GM12864 (cell line): ENCODE measurements at regions not wholly inside any gene's neighbourhood (a gene's known extent, or its start where the extent isn't known, plus 50 kb on each side); places are given as distances from the start of the nearest gene placed in this dataset.

ENCODE experiments used
- DNase-seq: peaks from one replicate; pipeline ENCODE4 v3.0.0-alpha.2; 2011; ENCODE audit warnings: low read depth
- H3K4me3 ChIP-seq: 2 replicates; pipeline ENCODE4 v1.5.1; 2011; ENCODE audit warnings: mild to moderate bottlenecking, low read depth, low read length, control low read depth
- TF ChIP-seq, protein P1 (sequence below): IDR thresholded peaks from 2 replicates; pipeline ENCODE4 v1.5.1; 2011; ENCODE audit warnings: low read depth, mild to moderate bottlenecking, moderate library complexity, low read length, control low read depth, inconsistent platforms; ENCODE audit errors: missing control alignments

DNA sequence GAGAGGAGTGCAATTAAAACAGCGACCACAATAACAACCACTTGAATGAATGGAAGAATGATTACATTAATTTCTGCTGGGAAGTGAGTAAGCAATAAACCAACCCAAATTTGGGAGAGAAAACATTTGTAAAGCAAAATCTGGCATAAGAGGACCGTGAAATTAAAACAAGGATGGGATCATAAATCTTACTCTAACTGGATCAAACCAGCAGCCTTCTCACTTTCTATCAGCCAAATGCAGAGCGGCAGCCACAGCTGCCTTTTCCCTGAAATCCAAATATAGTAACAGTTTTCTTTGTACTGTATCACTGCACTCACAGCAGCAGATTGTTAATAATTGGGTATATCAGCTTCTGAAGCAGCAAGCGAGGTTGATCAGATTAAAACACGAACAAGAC is 245.2 kb upstream of the REG3G start:
- H3K4me3 ChIP-seq: no peak overlapping the region
- TF ChIP-seq, protein P1, sequence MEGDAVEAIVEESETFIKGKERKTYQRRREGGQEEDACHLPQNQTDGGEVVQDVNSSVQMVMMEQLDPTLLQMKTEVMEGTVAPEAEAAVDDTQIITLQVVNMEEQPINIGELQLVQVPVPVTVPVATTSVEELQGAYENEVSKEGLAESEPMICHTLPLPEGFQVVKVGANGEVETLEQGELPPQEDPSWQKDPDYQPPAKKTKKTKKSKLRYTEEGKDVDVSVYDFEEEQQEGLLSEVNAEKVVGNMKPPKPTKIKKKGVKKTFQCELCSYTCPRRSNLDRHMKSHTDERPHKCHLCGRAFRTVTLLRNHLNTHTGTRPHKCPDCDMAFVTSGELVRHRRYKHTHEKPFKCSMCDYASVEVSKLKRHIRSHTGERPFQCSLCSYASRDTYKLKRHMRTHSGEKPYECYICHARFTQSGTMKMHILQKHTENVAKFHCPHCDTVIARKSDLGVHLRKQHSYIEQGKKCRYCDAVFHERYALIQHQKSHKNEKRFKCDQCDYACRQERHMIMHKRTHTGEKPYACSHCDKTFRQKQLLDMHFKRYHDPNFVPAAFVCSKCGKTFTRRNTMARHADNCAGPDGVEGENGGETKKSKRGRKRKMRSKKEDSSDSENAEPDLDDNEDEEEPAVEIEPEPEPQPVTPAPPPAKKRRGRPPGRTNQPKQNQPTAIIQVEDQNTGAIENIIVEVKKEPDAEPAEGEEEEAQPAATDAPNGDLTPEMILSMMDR: no peak
- DNase-seq: no peak

DNA sequence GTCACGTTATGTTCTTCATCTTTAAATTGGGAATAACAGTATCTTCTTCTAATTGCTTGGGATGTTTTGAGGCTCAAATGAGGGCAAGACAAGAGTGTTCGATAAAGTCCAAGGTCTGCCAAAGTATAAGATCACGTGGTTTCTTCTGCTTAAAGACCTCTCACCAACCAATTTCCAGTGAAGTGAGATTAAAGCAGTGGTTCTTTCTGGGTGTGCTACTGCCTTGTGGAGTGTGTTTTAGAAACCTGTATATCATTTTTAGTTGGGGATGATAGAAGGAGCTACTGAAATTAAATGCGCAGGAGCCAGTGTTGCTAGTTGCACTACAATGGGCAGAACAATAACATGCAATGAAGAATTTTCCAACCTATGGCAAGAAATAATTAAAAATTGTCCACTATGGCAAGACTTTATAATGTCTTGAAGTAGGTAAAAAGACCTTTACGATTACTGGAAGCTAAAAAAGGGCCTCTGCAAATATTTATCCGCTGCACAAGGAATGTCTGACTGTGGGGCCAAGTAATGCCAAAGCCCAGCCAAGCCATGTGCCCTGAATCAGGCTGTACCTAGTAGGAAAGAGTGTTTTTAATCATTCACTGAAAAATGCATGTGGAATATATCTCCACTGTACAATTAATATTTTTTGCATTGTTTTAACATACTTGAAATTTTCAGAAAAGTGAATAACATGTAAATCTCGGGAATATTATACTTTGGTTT is 244.5 kb upstream of the REG3G start:
- no peak for DNase-seq
- TF ChIP-seq, protein P1: no peak
- no peak overlapping the region for H3K4me3 ChIP-seq

DNA sequence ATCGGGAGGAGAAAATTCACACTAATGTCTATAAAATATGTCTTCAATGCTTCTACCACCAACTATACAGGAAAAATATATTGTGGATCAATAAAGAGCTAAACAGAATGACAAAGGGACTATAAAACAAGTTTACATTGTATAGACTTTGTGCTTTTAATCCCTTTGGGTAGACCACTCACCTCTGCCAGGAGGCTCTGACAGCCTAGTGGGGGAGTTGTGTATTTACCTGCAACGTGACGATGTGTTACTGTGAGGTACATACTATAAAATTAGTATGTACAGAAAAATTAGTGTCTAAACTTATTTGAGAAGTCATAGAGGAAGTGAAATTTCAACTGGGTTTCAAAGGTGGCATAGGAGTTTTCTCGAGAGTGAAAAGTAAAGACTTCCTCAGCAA is 243.3 kb upstream of the REG3G start:
- H3K4me3 ChIP-seq: no peak overlapping the region
- DNase-seq: no peak
- TF ChIP-seq, protein P1: no peak

DNA sequence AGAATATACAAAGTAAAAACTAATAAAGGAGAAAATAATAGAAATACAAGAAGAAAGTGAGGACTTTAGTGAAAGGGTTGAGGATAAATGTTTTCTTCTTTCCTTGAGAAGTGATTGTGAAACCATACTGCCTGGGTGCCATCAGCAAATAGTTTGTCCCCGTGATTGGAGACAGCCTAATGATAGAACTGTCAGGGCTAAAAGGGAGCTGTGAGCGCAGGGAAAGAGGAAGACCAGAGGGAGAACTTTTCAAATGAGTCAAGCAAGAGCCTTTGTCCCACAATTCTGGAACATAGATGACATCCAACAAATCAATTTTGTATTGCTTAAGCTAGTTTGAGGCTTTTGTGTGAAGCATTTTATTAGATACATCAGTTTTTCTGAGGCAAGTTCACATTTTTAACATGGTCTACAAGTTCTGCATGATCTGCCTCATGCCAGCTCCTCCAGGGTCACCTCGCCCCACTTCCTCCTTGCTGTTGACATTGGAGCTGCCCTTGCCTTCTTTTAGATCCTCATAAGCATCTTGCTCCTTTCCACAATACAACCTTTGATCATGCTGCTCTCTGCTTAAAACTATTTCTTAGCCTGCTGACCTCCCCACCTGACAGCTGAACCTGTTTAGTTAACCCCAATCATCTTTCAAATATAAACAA is 213.4 kb upstream of the REG3G start:
- H3K4me3 ChIP-seq: no peak overlapping the region
- TF ChIP-seq, protein P1: no peak
- no peak for DNase-seq

DNA sequence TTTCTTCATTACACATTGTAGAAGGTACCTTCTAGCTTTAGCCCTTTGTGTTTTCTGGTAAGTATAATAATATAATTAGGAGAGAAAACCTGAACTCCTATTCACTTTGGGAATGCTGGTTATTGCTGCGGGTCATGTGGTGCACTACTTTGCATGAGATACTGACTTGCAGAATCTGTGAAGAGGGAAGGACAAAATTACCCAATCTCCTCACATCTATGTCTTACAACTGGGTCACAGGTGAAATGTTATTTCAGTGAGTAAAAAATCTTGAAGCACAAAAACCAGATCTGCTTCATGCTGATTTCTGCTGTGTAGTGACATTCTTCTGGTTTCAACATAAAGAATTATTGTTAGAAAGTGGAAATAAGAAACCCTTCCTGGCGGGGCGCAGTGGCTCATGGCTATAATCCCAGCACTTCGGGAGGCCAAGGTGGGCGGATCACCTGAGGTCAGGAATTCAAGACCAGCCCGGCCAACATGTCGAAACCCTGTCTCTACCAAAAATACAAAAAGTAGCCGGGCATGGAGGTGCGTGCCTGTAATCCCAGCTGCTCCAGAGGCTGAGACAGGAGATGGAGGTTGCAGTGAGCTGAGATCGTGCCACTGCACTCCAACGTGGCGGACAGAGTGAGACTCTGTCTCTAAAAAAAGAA is 211.0 kb upstream of the REG3G start:
- DNase-seq: no peak

DNA sequence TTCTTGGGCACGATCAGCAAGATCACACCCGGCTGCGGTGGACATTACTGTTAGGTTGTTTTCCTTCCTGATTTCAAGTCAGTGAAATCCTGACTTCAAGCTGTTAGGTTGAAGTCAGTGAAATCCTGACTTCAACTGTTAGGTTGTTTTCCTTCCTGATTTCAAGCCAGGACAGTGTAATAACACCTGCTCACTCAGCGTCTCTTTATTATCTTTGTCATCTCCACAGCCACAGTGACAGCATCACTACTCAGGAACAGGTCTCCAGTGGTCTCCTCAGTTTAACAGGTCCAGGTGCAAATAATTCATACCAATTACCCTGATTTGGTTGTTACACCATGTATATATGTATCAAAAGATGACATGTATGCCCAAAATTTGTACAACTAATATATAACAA is 208.1 kb upstream of the REG3G start:
- H3K4me3 ChIP-seq: no peak overlapping the region
- TF ChIP-seq, protein P1: no peak
- no peak for DNase-seq

More for the DNA sequence above, 211.0 kb upstream of the REG3G start:
- H3K4me3 ChIP-seq: no peak overlapping the region
- TF ChIP-seq, protein P1: no peak

DNA sequence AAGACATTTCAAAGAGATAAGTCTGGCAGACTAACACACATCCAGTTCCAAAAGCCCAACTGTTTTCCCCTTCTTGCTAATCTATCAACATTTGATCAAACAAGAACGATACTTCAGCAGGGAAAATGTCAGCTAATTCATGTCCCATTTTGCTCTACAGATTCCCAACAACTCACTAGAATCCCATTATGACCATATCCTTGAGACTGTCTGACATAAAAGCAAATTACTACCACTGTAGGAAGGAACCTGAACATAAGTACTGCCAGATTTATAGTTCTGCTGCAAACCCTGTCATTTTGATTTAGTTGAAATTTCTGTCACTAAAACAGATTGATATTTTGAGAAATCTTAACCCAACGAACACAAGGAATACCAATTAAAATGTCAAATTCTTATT is 193.0 kb upstream of the REG3G start:
- no peak for DNase-seq
- TF ChIP-seq, protein P1: no peak
- no peak overlapping the region for H3K4me3 ChIP-seq
